Smooth muscle cell (in vitro differentiated cells): ENCODE measurements at regions not wholly inside any gene's neighbourhood (a gene's known extent, or its start where the extent isn't known, plus 50 kb on each side); places are given as distances from the start of the nearest gene placed in this dataset.

Source experiments
- DNase-seq: peaks from one replicate; lab custom pipeline; 2025; ENCODE audit not compliant: unreplicated experiment; lab: John Stamatoyannopoulos, UW
- H2AFZ ChIP-seq: fragments of 200-600 bp; sonication (generic); 2 replicates; pipeline ENCODE4 v1.6.0; 2016; ENCODE audit warnings: antibody characterized with exemption, low read depth, mild to moderate bottlenecking
- H3F3A ChIP-seq: fragments of 200-600 bp; sonication (generic); 2 replicates; pipeline ENCODE4 v1.6.0; 2017; ENCODE audit warnings: antibody characterized with exemption, low read depth
- H3K27ac ChIP-seq: fragments of 200-600 bp; sonication (generic); 2 replicates; pipeline ENCODE4 v1.5.1; 2016; ENCODE audit warnings: low read depth, mild to moderate bottlenecking
- H3K27me3 ChIP-seq: fragments of 200-600 bp; sonication (generic); 2 replicates; pipeline ENCODE4 v1.6.1; 2016; ENCODE audit warnings: low read depth, mild to moderate bottlenecking
- H3K36me3 ChIP-seq: fragments of 200-600 bp; sonication (generic); 2 replicates; pipeline ENCODE4 v1.5.1; 2016; ENCODE audit warnings: low read depth
- H3K4me1 ChIP-seq: fragments of 200-600 bp; sonication (generic); 2 replicates; pipeline ENCODE4 v1.5.1; 2016; ENCODE audit warnings: low read depth
- H3K4me2 ChIP-seq: fragments of 200-600 bp; sonication (generic); 2 replicates; pipeline ENCODE4 v1.6.0; 2016; ENCODE audit warnings: mild to moderate bottlenecking
- H3K4me3 ChIP-seq: fragments of 200-600 bp; sonication (generic); 2 replicates; pipeline ENCODE4 v1.5.1; 2016; ENCODE audit warnings: mild to moderate bottlenecking
- H3K79me2 ChIP-seq: fragments of 200-600 bp; sonication (generic); 2 replicates; pipeline ENCODE4 v1.6.0; 2016; ENCODE audit warnings: low read depth, mild to moderate bottlenecking
- H3K9ac ChIP-seq: fragments of 200-600 bp; sonication (generic); 2 replicates; pipeline ENCODE4 v1.6.0; 2016; ENCODE audit warnings: low read depth
- H3K9me3 ChIP-seq: fragments of 200-600 bp; sonication (generic); replicated peaks from 2 replicates; pipeline ENCODE4 v1.5.1; 2016; ENCODE audit warnings: low read depth
- H4K20me1 ChIP-seq: fragments of 200-600 bp; sonication (generic); 2 replicates; pipeline ENCODE4 v1.6.0; 2016; ENCODE audit warnings: low read depth
- WGBS: methylation state at CpG from one replicate; pipeline ENCODE4 v1.1.7; 2016; ENCODE audit warnings: low lambda C conversion rate; 5-methylcytosine and 5-hydroxymethylcytosine counted together
- TF ChIP-seq, protein P1 (sequence below): fragments of 200-600 bp; sonication (generic); IDR thresholded peaks from 2 replicates; pipeline ENCODE4 v1.5.1; 2017; ENCODE audit warnings: borderline replicate concordance, mild to moderate bottlenecking, antibody characterized with exemption; ENCODE audit not compliant: insufficient read depth, poor library complexity, severe bottlenecking

DNA sequence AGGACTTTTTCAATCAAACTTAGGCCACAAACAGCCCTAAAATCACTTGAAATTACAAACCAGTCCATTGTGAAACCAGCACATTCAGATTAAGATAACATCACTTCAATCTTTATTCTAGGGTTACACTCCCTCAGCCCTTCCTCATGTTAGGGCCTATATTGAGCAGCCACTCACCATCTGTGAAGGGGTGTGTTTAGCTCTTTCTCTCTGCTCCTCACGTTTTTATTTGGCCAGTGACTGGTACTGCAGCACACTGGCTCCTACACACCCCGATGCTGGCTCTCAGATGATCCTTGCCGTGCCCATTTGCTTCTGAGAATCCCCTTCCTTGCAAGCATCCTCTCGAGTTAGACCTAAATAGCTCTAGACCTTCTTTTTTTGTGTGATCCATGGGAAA is 604.5 kb downstream of the INHBA start:
- Histone ChIP-seq H3F3A (no peaks in the 10 kb centered on the region), H3K4me1 (peaks cover 8% of the 10 kb centered on the region), H3K9me3 (no peaks in the 10 kb centered on the region), H3K4me3 (no peak overlapping the region), H2AFZ (no peak overlapping the region), H3K9ac (peak overlapping the region; percentile 86), H3K27me3 (no peaks in the 10 kb centered on the region), H3K27ac (peak overlapping the region; percentile 98), H3K36me3 (no peaks in the 10 kb centered on the region), H4K20me1 (no peaks in the 10 kb centered on the region), H3K79me2 (no peaks in the 10 kb centered on the region), H3K4me2 (peak overlapping the region; percentile 53)
- WGBS = 83% methylated on average over 4 of the region's 4 CpGs
- DNase-seq = no peak
- TF ChIP-seq, protein P1, sequence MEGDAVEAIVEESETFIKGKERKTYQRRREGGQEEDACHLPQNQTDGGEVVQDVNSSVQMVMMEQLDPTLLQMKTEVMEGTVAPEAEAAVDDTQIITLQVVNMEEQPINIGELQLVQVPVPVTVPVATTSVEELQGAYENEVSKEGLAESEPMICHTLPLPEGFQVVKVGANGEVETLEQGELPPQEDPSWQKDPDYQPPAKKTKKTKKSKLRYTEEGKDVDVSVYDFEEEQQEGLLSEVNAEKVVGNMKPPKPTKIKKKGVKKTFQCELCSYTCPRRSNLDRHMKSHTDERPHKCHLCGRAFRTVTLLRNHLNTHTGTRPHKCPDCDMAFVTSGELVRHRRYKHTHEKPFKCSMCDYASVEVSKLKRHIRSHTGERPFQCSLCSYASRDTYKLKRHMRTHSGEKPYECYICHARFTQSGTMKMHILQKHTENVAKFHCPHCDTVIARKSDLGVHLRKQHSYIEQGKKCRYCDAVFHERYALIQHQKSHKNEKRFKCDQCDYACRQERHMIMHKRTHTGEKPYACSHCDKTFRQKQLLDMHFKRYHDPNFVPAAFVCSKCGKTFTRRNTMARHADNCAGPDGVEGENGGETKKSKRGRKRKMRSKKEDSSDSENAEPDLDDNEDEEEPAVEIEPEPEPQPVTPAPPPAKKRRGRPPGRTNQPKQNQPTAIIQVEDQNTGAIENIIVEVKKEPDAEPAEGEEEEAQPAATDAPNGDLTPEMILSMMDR = no peak

DNA sequence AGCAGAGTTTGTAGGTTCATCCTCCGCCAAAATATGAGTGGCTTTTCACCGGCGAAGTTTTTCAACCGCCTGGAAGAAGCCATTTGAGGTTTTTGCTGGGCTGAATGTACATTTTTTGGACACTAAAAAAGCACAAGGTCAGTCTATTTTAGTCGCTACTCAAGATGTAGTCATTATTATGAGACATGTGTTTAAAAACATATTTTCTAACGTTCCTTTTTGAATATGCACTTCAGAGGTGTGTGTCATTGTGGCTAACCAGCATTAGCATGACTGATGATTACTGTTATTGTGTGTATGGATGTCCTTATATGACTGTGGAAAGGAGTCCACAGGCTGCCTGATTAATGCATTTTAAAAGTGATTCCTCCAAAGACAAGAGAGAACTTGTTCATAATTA is 605.4 kb downstream of the INHBA start:
- TF ChIP-seq, protein P1 = no peak
- Histone ChIP-seq H3K79me2 (no peaks in the 10 kb centered on the region), H4K20me1 (no peaks in the 10 kb centered on the region), H3K9me3 (no peaks in the 10 kb centered on the region), H3K4me3 (no peak overlapping the region), H3K36me3 (no peaks in the 10 kb centered on the region), H3F3A (no peaks in the 10 kb centered on the region), H2AFZ (no peak overlapping the region), H3K4me1 (peaks cover 5% of the 10 kb centered on the region), H3K4me2 (peak overlapping the region; percentile 53), H3K27me3 (no peaks in the 10 kb centered on the region), H3K9ac (peak overlapping the region; percentile 86), H3K27ac (peak overlapping the region; percentile 98)
- DNase-seq = no peak
- WGBS = 52% methylated on average over 6 of the region's 6 CpGs

DNA sequence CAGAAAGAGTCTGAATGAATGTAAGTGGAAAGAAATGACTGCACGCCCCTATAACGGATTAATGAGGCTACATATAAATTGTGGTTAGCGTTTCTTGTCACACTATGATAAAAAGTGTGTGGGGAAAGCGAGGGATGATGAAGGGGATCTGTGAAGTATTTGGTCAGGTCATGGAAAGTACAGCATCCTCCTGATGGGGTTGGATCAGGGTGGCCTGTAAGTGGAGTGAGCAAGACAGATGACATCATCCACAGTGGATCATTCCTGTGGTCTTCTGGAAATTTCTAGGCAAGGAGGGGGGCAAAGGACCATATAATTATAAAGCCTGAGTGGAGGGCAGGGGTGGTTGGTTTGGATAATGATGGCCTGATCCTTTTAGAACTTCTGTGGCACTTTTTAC is 606.0 kb downstream of the INHBA start:
- WGBS = 36% methylated on average over 4 of the region's 4 CpGs
- Histone ChIP-seq H3F3A (no peaks in the 10 kb centered on the region), H3K9ac (peak overlapping the region; percentile 86), H2AFZ (no peak overlapping the region), H3K4me1 (peaks cover 5% of the 10 kb centered on the region), H3K27me3 (no peaks in the 10 kb centered on the region), H3K4me3 (no peak overlapping the region), H3K27ac (peak overlapping the region; percentile 98), H3K4me2 (peak overlapping the region; percentile 19), H3K79me2 (no peaks in the 10 kb centered on the region), H4K20me1 (no peaks in the 10 kb centered on the region), H3K36me3 (no peaks in the 10 kb centered on the region), H3K9me3 (no peaks in the 10 kb centered on the region)
- DNase-seq = no peak
- TF ChIP-seq, protein P1 = no peak

DNA sequence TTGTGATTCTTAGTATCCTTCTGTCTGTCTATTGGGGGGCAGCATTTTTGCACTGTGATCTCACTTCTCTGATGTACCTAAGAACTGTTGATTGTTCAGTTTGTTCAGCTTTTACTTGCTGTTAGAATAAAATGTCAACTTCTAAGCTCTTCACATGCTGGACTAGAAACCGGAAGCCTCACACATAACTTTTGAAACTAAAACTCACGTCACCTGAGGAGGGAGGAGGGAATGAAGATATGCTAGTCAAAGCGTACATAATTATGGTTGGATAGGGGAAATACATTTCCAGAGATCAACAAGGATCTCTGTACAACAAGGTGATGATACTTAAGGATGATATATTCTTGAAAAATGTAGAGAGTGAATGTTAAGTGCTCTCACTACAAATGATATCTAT is 609.7 kb downstream of the INHBA start:
- TF ChIP-seq, protein P1 = no peak

More for the DNA sequence above, 609.7 kb downstream of the INHBA start:
- no peak overlapping the region for H3K27ac ChIP-seq
- H2AFZ ChIP-seq = no peak overlapping the region
- no peaks in the 10 kb centered on the region for H4K20me1 ChIP-seq
- H3F3A ChIP-seq = no peaks in the 10 kb centered on the region
- 95% methylated on average over 3 of the region's 3 CpGs for WGBS
- H3K4me3 ChIP-seq = no peak overlapping the region
- no peaks in the 10 kb centered on the region for H3K9me3 ChIP-seq
- H3K79me2 ChIP-seq = no peaks in the 10 kb centered on the region
- H3K4me2 ChIP-seq = no peak overlapping the region
- H3K36me3 ChIP-seq = peaks cover 3% of the 10 kb centered on the region
- no peak overlapping the region for H3K9ac ChIP-seq
- H3K27me3 ChIP-seq = no peaks in the 10 kb centered on the region
- no peak for DNase-seq
- H3K4me1 ChIP-seq = peaks cover 5% of the 10 kb centered on the region
